Peyer's patch (tissue), 4 donors: ENCODE measurements at regions not wholly inside any gene's neighbourhood (a gene's known extent, or its start where the extent isn't known, plus 50 kb on each side); places are given as distances from the start of the nearest gene placed in this dataset.
A peak's percentile ranks its signal among the peaks of the same experiment; 100 is the strongest.

ENCODE experiments used
- DNase-seq, 3 donors: peaks; one replicate each; pipeline ENCODE4 v3.0.0-alpha.2; 2017 to 2019
- H3K27ac ChIP-seq, 4 donors: fragments of 200-600 bp; sonication (generic); one replicate each; pipeline ENCODE4 v1.5.1; 2016 to 2019
- H3K27me3 ChIP-seq, 2 donors: fragments of 200-600 bp; sonication (generic); one replicate each; pipeline ENCODE4 v1.5.1; 2019
- H3K36me3 ChIP-seq, 3 donors: fragments of 200-600 bp; sonication (generic); one replicate each; pipeline ENCODE4 v1.5.1; 2016 to 2019
- H3K4me1 ChIP-seq, 4 donors: fragments of 200-600 bp; sonication (generic); one replicate each; pipeline ENCODE4 v1.5.1; 2016 to 2019
- H3K4me3 ChIP-seq, 4 donors: fragments of 200-600 bp; sonication (generic); 1 replicate in 3 of 4; 2 replicates in 1 of 4; pipeline ENCODE4 v1.5.1; 2016 to 2019; ENCODE audit warnings: mild to moderate bottlenecking in 1 of 4
- H3K9me3 ChIP-seq, 4 donors: fragments of 200-600 bp; sonication (generic); one replicate each; pipeline ENCODE4 v1.5.1; 2016 to 2019; ENCODE audit warnings: mild to moderate bottlenecking in 1 of 4
- POLR2A ChIP-seq, 2 donors: fragments of 450-650 bp; IDR thresholded peaks; one replicate each; pipeline ENCODE4 v1.5.1; 2017; ENCODE audit warnings: antibody characterized with exemption in 2 of 2, mild to moderate bottlenecking in 2 of 2, moderate library complexity in 2 of 2
- TF ChIP-seq, protein P1 (sequence below), 6 experiments: fragments of 450-650 bp in 4 of 6; fragments of 200-600 bp in 2 of 6; sonication (generic) in 1 of 6; IDR thresholded peaks; one replicate each; pipeline ENCODE4 v1.5.1; 2017 to 2019; ENCODE audit warnings: antibody characterized with exemption in 6 of 6, mild to moderate bottlenecking in 3 of 6, moderate library complexity in 1 of 6

DNA sequence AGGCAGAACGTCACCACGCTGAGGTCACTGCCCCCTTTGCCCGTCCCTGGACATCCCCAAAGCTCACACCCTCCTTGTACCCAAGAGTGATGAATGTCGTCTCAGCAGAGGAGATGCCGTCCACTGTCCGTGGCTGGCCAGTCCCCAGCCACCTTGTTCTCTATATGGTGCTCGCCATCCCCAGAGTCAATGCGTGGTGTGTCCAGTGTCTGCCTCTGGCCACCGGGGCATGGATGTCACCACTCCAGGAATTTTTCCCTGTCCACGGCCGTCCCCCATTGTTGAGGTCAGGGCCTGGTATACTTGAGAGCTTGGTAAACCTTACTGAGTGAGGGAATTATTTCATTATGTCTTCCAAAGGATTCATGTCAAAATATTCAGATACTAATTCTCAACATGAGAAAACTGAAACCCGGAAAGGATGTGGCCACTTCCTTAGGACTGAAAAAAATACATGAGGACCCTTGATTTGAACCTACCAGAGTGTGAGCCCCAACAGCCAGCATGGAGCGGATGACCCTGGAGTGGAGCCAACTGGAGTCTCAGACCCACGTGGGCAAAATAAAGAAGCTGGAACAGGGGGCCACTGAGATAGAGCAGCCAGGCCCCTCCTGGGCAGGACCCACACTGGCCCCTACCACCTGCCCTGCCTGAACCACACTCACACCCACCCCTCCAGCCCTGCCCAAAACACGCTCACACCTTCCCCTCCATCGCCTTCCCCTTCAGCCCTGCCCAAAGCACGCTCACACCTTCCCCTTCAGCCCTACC is 376.4 kb downstream of the BRD1 start:
- TF ChIP-seq, protein P1, sequence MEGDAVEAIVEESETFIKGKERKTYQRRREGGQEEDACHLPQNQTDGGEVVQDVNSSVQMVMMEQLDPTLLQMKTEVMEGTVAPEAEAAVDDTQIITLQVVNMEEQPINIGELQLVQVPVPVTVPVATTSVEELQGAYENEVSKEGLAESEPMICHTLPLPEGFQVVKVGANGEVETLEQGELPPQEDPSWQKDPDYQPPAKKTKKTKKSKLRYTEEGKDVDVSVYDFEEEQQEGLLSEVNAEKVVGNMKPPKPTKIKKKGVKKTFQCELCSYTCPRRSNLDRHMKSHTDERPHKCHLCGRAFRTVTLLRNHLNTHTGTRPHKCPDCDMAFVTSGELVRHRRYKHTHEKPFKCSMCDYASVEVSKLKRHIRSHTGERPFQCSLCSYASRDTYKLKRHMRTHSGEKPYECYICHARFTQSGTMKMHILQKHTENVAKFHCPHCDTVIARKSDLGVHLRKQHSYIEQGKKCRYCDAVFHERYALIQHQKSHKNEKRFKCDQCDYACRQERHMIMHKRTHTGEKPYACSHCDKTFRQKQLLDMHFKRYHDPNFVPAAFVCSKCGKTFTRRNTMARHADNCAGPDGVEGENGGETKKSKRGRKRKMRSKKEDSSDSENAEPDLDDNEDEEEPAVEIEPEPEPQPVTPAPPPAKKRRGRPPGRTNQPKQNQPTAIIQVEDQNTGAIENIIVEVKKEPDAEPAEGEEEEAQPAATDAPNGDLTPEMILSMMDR (IDR thresholded peaks at IDR 0.05): no peak
- TF ChIP-seq POLR2A (IDR thresholded peaks at IDR 0.05): no peak
- no peaks in the 10 kb centered on the region for H3K27me3 ChIP-seq

DNA sequence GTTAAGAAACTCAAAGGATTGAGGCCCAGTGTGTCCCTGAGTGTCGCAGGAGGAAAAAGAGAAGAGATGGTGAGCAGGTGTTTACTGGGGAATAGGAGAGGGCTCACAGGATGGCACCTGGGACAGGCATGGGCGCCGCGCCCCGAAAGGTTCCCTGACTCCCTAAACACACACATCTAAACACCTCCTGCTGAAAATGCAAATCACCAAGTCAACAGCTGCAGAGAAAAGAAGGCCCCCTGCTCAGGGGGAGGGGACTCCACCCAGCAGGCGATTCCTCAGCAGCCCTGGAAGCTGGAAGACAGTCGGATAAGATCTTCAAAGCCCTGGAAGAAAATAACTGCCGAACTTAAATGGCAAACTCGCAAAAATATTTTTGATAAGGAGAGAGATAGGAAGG is 377.2 kb downstream of the BRD1 start:
- H3K27ac ChIP-seq: no peak overlapping the region
- no peaks in the 10 kb centered on the region for H3K36me3 ChIP-seq
- no peak overlapping the region for H3K4me3 ChIP-seq
- DNase-seq: peak in 1 of 3 donors; percentile 5
- H3K9me3 ChIP-seq: no peaks in the 10 kb centered on the region
- TF ChIP-seq, protein P1 (IDR thresholded peaks at IDR 0.05): no peak
- no peak for TF ChIP-seq POLR2A (IDR thresholded peaks at IDR 0.05)
- no peaks in the 10 kb centered on the region for H3K27me3 ChIP-seq
- no peaks in the 10 kb centered on the region for H3K4me1 ChIP-seq

More for the DNA sequence above, 376.4 kb downstream of the BRD1 start:
- peak in 1 of 3 donors; percentile 21 for DNase-seq
- Histone ChIP-seq H3K27ac (no peak overlapping the region), H3K4me3 (no peak overlapping the region), H3K9me3 (no peaks in the 10 kb centered on the region), H3K36me3 (no peaks in the 10 kb centered on the region), H3K4me1 (no peaks in the 10 kb centered on the region)

DNA sequence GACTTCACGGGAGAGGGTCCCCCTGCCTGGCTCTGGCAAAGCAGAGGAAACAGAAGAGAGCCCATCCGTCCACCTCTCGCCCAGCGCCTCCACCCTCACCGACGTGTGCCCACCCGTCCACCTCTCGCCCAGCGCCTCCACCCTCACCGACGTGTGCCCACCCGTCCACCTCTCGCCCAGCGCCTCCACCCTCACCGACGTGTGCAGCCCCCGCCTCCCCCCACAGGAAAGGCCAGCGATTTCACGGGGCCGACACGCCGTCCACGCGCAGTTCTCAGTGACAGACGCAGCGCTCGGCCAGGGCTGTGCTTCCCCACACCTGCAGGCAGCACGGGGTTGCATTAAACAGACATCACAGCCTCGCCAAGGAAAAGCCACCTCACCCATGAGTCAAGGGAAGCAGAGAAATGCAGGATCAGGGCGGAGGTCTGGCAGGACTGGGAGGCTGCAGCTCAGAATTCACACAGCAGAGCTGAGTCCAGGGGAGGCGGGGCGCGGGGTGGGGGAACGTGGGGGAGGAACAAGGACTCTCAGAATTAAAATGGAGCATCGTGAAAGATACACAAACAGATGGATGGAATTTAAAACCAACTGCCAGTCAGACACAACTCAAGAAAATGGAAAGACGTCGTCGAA is 377.7 kb downstream of the BRD1 start:
- Histone ChIP-seq H3K27me3 (no peaks in the 10 kb centered on the region), H3K36me3 (no peaks in the 10 kb centered on the region), H3K4me1 (no peaks in the 10 kb centered on the region), H3K27ac (no peak overlapping the region), H3K4me3 (no peak overlapping the region), H3K9me3 (no peaks in the 10 kb centered on the region)
- DNase-seq: no peak
- TF ChIP-seq, protein P1 (IDR thresholded peaks at IDR 0.05): no peak
- TF ChIP-seq POLR2A (IDR thresholded peaks at IDR 0.05): no peak

DNA sequence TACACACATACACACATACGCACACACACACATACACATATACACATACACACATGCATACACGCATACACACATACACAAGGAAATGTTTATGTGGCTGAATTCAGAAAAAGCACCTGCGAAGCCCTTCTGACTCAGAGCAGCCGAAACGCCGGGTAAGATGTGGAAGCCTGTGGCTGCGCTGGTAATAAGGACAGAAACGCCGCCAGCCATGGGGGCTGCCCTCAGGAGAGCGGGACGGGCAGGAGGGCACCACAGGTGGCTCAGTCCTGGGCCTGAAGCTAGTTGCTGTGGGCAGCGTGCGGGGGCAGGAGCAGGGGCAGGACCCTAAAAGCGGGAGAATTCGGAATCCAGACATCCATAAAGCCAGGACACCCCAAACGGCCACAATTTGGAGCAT is 378.3 kb downstream of the BRD1 start:
- H3K4me1 ChIP-seq: no peaks in the 10 kb centered on the region
- no peak overlapping the region for H3K4me3 ChIP-seq
- H3K27ac ChIP-seq: no peak overlapping the region
- no peaks in the 10 kb centered on the region for H3K36me3 ChIP-seq
- H3K9me3 ChIP-seq: no peaks in the 10 kb centered on the region
- H3K27me3 ChIP-seq: no peaks in the 10 kb centered on the region
- no peak for DNase-seq
- no peak for TF ChIP-seq POLR2A (IDR thresholded peaks at IDR 0.05)
- TF ChIP-seq, protein P1 (IDR thresholded peaks at IDR 0.05): no peak

DNA sequence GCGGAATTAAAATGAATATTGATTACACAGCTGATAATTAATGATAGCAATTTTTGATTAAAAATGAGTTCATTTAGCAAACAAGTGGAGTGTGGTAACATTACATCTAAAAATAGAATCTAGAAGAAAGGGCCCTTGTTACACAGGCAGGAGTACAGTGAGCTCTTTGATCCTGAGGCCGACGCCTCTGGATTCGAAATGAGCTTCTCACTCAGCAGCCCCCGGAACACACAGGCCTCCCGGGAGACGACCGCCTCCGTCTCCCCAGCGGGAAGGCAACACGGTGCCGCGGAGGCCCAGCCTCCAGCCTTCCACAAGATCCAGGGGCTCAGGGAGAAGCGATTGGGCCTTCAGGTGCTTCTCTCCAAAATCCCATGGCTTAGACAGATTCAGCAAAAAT is 379.1 kb downstream of the BRD1 start:
- Histone ChIP-seq H3K4me1 (no peaks in the 10 kb centered on the region), H3K27me3 (no peaks in the 10 kb centered on the region), H3K27ac (no peak overlapping the region), H3K4me3 (no peak overlapping the region), H3K9me3 (no peaks in the 10 kb centered on the region), H3K36me3 (no peaks in the 10 kb centered on the region)
- TF ChIP-seq, protein P1 (IDR thresholded peaks at IDR 0.05): no peak
- no peak for TF ChIP-seq POLR2A (IDR thresholded peaks at IDR 0.05)
- no peak for DNase-seq
